HG03135 (cell line): ENCODE measurements at regions not wholly inside any gene's neighbourhood (a gene's known extent, or its start where the extent isn't known, plus 50 kb on each side); places are given as distances from the start of the nearest gene placed in this dataset.
"Not testable (repeated sequence)": the region's sequence is repeated elsewhere in the genome, so short reads cannot be mapped to it uniquely, and the experiment has no call there.

Experiments
- ATAC-seq: cut with Tn5 transposase; IDR thresholded peaks from one replicate; pipeline ENCODE4 v1.9.1; 2021; ENCODE audit warnings: mild to moderate bottlenecking, moderate library complexity; ENCODE audit not compliant: unreplicated experiment

- ATAC-seq: no peak
These were observed 51.1 kb downstream of the DOP1B start for GRCh38 chr21:36207577-36208320.

GRCh38 chr21:36208326-36209013 is 51.8 kb downstream of the DOP1B start:
- no peak for ATAC-seq

GRCh38 chr21:36209626-36210171 is 53.1 kb downstream of the DOP1B start:
- ATAC-seq: no peak

- no peak for ATAC-seq
These were observed 54.4 kb downstream of the DOP1B start for GRCh38 chr21:36210779-36211659.

- no peak for ATAC-seq
These were observed 55.3 kb downstream of the DOP1B start for GRCh38 chr21:36211660-36212512.

GRCh38 chr21:36212513-36212780 is 55.8 kb downstream of the DOP1B start:
- no peak for ATAC-seq

GRCh38 chr21:36214561-36214960 is 57.9 kb downstream of the DOP1B start:
- no peak for ATAC-seq

- ATAC-seq: no peak
These were observed 61.1 kb downstream of the DOP1B start for GRCh38 chr21:36217743-36218142.

GRCh38 chr21:36218691-36219090 is 62.1 kb downstream of the DOP1B start:
- ATAC-seq: no peak

GRCh38 chr21:36223451-36223850 is 66.8 kb downstream of the DOP1B start:
- ATAC-seq: no peak

GRCh38 chr21:36229181-36229580 is 72.6 kb downstream of the DOP1B start:
- ATAC-seq: no peak

- ATAC-seq: not testable (repeated sequence)
These were observed 74.8 kb downstream of the DOP1B start for GRCh38 chr21:36231444-36231843.

GRCh38 chr21:36232641-36233040 is 76.0 kb downstream of the DOP1B start:
- no peak for ATAC-seq

- ATAC-seq: no peak
These were observed 78.5 kb downstream of the DOP1B start for GRCh38 chr21:36235058-36235582.

GRCh38 chr21:36236052-36236730 is 79.6 kb downstream of the DOP1B start:
- ATAC-seq: no peak

- no peak for ATAC-seq
These were observed 80.8 kb downstream of the DOP1B start for GRCh38 chr21:36237441-36237840.

GRCh38 chr21:36239585-36239984 is 80.4 kb upstream of the MORC3 start:
- no peak for ATAC-seq

- ATAC-seq: no peak
These were observed 78.3 kb upstream of the MORC3 start for GRCh38 chr21:36241717-36242116.

GRCh38 chr21:36245115-36245514 is 74.9 kb upstream of the MORC3 start:
- ATAC-seq: no peak

- ATAC-seq: no peak
These were observed 74.3 kb upstream of the MORC3 start for GRCh38 chr21:36245649-36246048.
